Fibroblast of villous mesenchyme (primary cell): ENCODE measurements at regions not wholly inside any gene's neighbourhood (a gene's known extent, or its start where the extent isn't known, plus 50 kb on each side); places are given as distances from the start of the nearest gene placed in this dataset.

Experiments
- DNase-seq: peaks from one replicate; pipeline ENCODE4 v3.0.0-alpha.2; 2010; ENCODE audit warnings: low read depth
- H3K4me3 ChIP-seq: 2 replicates; pipeline ENCODE4 v1.5.1; 2011; ENCODE audit warnings: low read depth, mild to moderate bottlenecking, low read length
- CTCF ChIP-seq: IDR thresholded peaks from 2 replicates; pipeline ENCODE4 v1.5.1; 2012; ENCODE audit warnings: low read depth, mild to moderate bottlenecking, low read length; ENCODE audit not compliant: insufficient read depth

GRCh38 chr4:123216543-123216942, 180.1 kb upstream of the SPRY1 start:
- no peak overlapping the region for H3K4me3 ChIP-seq
- no peak for DNase-seq
- TF ChIP-seq CTCF, result no peak

- DNase-seq, result no peak
- no peak overlapping the region for H3K4me3 ChIP-seq
- no peak for TF ChIP-seq CTCF
These were observed 179.6 kb upstream of the SPRY1 start for GRCh38 chr4:123216946-123217345.

GRCh38 chr4:123217664-123218063, 178.9 kb upstream of the SPRY1 start:
- DNase-seq, result peak; percentile 18
- no peak overlapping the region for H3K4me3 ChIP-seq
- TF ChIP-seq CTCF, result no peak

GRCh38 chr4:123218981-123219380, 177.6 kb upstream of the SPRY1 start:
- no peak for DNase-seq
- no peak overlapping the region for H3K4me3 ChIP-seq
- no peak for TF ChIP-seq CTCF

GRCh38 chr4:123229286-123229685, 167.3 kb upstream of the SPRY1 start:
- TF ChIP-seq CTCF, result no peak
- no peak for DNase-seq
- H3K4me3 ChIP-seq, result no peak overlapping the region

GRCh38 chr4:123230061-123230460, 166.5 kb upstream of the SPRY1 start:
- no peak overlapping the region for H3K4me3 ChIP-seq
- DNase-seq, result no peak
- no peak for TF ChIP-seq CTCF

- no peak overlapping the region for H3K4me3 ChIP-seq
- no peak for TF ChIP-seq CTCF
- DNase-seq, result peak; percentile 65
These were observed 164.2 kb upstream of the SPRY1 start for GRCh38 chr4:123232439-123232838.
